ENCODE measurements at regions not wholly inside any gene's neighbourhood (a gene's known extent, or its start where the extent isn't known, plus 50 kb on each side); places are given as distances from the start of the nearest gene placed in this dataset.

DNA sequence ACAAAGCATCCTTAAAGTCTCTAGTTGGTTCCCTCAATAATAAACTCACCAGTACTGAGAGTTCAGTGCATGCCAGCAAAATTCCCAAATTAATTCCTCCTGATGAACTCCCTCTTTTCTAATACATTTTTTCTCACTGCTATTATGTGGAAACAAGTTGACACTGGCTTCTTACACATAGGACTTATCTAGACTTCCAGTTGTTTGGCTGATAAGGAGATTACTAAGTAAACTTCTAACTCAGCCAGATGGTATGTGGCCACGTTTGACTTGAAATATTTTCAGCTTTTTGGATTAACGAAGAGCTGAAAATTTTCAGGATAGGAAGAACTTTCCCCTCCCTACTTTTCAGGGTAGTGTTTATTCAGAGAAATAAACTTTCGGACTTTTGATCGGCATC lies 1154.2 kb upstream of the TENM4 start:
- H3K27ac ChIP-seq (ENCODE audit: low read depth in 1 of 2, low read length in 2 of 2): no peak overlapping the region
- no peaks in the 10 kb centered on the region for H3K36me3 ChIP-seq (ENCODE audit: insufficient read depth, low read length)
- no peaks in the 10 kb centered on the region for H3K36me3 Mint-ChIP-seq (ENCODE audit: low read depth)
- H3K27me3 ChIP-seq (ENCODE audit: control insufficient read depth in 1 of 2, insufficient read depth in 2 of 2, low read length in 2 of 2): no peaks in the 10 kb centered on the region
- H3K9me3 Mint-ChIP-seq: peaks cover 2% of the 10 kb centered on the region
- TF ChIP-seq, protein P1, sequence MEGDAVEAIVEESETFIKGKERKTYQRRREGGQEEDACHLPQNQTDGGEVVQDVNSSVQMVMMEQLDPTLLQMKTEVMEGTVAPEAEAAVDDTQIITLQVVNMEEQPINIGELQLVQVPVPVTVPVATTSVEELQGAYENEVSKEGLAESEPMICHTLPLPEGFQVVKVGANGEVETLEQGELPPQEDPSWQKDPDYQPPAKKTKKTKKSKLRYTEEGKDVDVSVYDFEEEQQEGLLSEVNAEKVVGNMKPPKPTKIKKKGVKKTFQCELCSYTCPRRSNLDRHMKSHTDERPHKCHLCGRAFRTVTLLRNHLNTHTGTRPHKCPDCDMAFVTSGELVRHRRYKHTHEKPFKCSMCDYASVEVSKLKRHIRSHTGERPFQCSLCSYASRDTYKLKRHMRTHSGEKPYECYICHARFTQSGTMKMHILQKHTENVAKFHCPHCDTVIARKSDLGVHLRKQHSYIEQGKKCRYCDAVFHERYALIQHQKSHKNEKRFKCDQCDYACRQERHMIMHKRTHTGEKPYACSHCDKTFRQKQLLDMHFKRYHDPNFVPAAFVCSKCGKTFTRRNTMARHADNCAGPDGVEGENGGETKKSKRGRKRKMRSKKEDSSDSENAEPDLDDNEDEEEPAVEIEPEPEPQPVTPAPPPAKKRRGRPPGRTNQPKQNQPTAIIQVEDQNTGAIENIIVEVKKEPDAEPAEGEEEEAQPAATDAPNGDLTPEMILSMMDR (IDR thresholded peaks at IDR 0.05): no peak
- no peaks in the 10 kb centered on the region for H3K4me1 ChIP-seq (ENCODE audit: insufficient read depth, low read length)
- ChIA-PET CTCF (no interaction called here), POLR2A (no interaction called here)
- ATAC-seq (ENCODE audit: poor library complexity) (no peak), DNase-seq (no peak)
- H3K27ac Mint-ChIP-seq: no peak overlapping the region
- no peak overlapping the region for H3K4me3 ChIP-seq (ENCODE audit: low read length)
- H3K4me1 Mint-ChIP-seq (ENCODE audit: low read depth): no peaks in the 10 kb centered on the region
- H3K4me3 Mint-ChIP-seq: no peak overlapping the region
- no peaks in the 10 kb centered on the region for H3K27me3 Mint-ChIP-seq
- intact Hi-C loops (cut with DNase I, micrococcal nuclease): no loop called here
- peaks cover 0 to 4% of the 10 kb centered on the region in 2 experiments for H3K9me3 ChIP-seq (ENCODE audit: control insufficient read depth in 1 of 2, insufficient read depth in 1 of 2, low read length in 2 of 2)

DNA sequence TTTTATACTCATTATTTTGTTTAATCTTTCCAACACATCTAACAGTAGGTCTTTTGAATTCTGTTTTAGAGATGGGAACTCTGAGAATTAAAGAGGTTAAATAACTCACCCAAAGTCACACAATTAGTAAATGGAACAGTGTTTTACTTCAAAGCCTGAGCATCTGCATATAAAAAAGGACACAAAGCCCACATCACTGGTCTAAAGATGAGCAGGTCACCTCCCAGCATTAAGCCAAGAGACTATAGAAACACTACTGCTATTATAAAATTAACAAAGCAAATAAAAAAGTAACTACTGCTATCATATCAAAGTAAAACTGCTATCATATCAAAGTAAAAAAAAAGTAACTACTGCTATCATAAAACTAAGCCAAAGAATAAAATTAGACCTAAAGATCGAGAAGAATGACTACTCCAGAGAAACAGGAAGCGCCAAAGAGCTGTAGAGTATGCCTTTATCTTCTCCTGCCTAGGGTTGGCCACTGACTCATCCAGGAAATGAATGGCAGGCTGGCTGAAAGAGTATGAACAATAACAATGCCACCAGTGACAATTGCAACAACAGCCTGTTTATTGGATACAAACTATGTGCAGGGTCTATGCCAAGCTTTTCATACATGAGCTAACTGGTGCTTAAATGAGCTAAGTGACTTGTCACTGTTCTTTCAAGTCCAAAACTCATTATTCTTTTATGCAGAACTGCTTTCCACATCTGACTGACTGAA lies 1153.0 kb upstream of the TENM4 start:
- H3K27ac ChIP-seq (ENCODE audit: low read depth in 1 of 2, low read length in 2 of 2): no peak overlapping the region
- H3K27ac Mint-ChIP-seq: no peak overlapping the region
- H3K9me3 Mint-ChIP-seq: peaks cover 2% of the 10 kb centered on the region
- no peaks in the 10 kb centered on the region for H3K4me1 ChIP-seq (ENCODE audit: insufficient read depth, low read length)
- no peaks in the 10 kb centered on the region for H3K4me1 Mint-ChIP-seq (ENCODE audit: low read depth)
- TF ChIP-seq, protein P1 (IDR thresholded peaks at IDR 0.05): no peak
- no peaks in the 10 kb centered on the region for H3K27me3 ChIP-seq (ENCODE audit: control insufficient read depth in 1 of 2, insufficient read depth in 2 of 2, low read length in 2 of 2)
- H3K9me3 ChIP-seq (ENCODE audit: control insufficient read depth in 1 of 2, insufficient read depth in 1 of 2, low read length in 2 of 2): peaks cover 0 to 4% of the 10 kb centered on the region in 2 experiments
- no peak for DNase-seq
- H3K36me3 Mint-ChIP-seq (ENCODE audit: low read depth): no peaks in the 10 kb centered on the region
- H3K27me3 Mint-ChIP-seq: no peaks in the 10 kb centered on the region
- no peak overlapping the region for H3K4me3 ChIP-seq (ENCODE audit: low read length)
- ChIA-PET POLR2A (no interaction called here), CTCF (no interaction called here)
- intact Hi-C loops (cut with DNase I, micrococcal nuclease): no loop called here
- no peak overlapping the region for H3K4me3 Mint-ChIP-seq
- no peak for ATAC-seq (ENCODE audit: poor library complexity)
- no peaks in the 10 kb centered on the region for H3K36me3 ChIP-seq (ENCODE audit: insufficient read depth, low read length)

DNA sequence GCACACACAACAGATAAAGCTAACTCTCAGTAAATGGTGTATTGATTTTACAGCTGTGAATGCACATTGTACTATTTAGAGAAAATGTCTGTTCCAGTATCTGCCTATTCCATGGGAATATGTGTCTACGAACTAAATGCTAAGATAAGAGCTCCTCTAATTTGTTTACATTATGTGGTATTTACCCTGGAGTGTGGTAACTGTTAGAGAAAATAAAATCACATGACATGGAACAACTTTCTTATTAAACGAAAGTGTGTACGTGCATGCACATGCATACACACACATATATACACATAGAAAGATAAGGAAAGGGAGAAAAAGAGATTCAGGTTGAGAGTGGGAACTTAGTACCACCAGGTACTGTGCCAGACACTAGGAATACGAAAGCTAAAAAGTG lies 1151.7 kb upstream of the TENM4 start:
- CTCF ChIA-PET: no interaction called here
- no peaks in the 10 kb centered on the region for H3K36me3 Mint-ChIP-seq (ENCODE audit: low read depth)
- H3K36me3 ChIP-seq (ENCODE audit: insufficient read depth, low read length): no peaks in the 10 kb centered on the region
- no peaks in the 10 kb centered on the region for H3K4me1 ChIP-seq (ENCODE audit: insufficient read depth, low read length)
- no peak overlapping the region for H3K4me3 Mint-ChIP-seq
- H3K9me3 Mint-ChIP-seq: peaks cover 5% of the 10 kb centered on the region
- no peaks in the 10 kb centered on the region for H3K27me3 Mint-ChIP-seq
- no peak overlapping the region for H3K27ac ChIP-seq (ENCODE audit: low read depth in 1 of 2, low read length in 2 of 2)
- POLR2A ChIA-PET: no interaction called here
- peaks cover 0 to 4% of the 10 kb centered on the region in 2 experiments for H3K9me3 ChIP-seq (ENCODE audit: control insufficient read depth in 1 of 2, insufficient read depth in 1 of 2, low read length in 2 of 2)
- no peak for DNase-seq
- no peaks in the 10 kb centered on the region for H3K27me3 ChIP-seq (ENCODE audit: control insufficient read depth in 1 of 2, insufficient read depth in 2 of 2, low read length in 2 of 2)
- no peak overlapping the region for H3K27ac Mint-ChIP-seq
- intact Hi-C loops (cut with DNase I, micrococcal nuclease): no loop called here
- TF ChIP-seq, protein P1 (IDR thresholded peaks at IDR 0.05): no peak
- no peak overlapping the region for H3K4me3 ChIP-seq (ENCODE audit: low read length)
- no peaks in the 10 kb centered on the region for H3K4me1 Mint-ChIP-seq (ENCODE audit: low read depth)
- no peak for ATAC-seq (ENCODE audit: poor library complexity)

Data from CD4-positive, alpha-beta T cell (primary cell).